Naive B cell (primary cell): ENCODE measurements at regions not wholly inside any gene's neighbourhood (a gene's known extent, or its start where the extent isn't known, plus 50 kb on each side); places are given as distances from the start of the nearest gene placed in this dataset.
"Not testable (repeated sequence)": the region's sequence is repeated elsewhere in the genome, so short reads cannot be mapped to it uniquely, and the experiment has no call there.

Experiments used
- ATAC-seq, 2 donors: fragments of 150-1000 bp; cut with Tn5 transposase; 2 replicates each; pipeline ENCODE4 v1.10.0; 2021; ENCODE audit warnings: low read depth in 2 of 2, mild to moderate bottlenecking in 2 of 2, moderate library complexity in 2 of 2
- DNase-seq: peaks from one replicate; pipeline ENCODE4 v3.0.0; 2022
- H3K27ac Mint-ChIP-seq, 6 donors: one replicate each; pipeline ENCODE4 v1.8.0; 2020 to 2022; ENCODE audit warnings: mild to moderate bottlenecking in 6 of 6, mixed read lengths in 6 of 6, moderate library complexity in 5 of 6, inconsistent platforms in 2 of 6
- H3K27me3 Mint-ChIP-seq, 3 donors: one replicate each; pipeline ENCODE4 v1.8.0; 2021 to 2022; ENCODE audit warnings: mixed read lengths in 3 of 3, mild to moderate bottlenecking in 1 of 3
- H3K36me3 Mint-ChIP-seq, 2 donors: one replicate each; pipeline ENCODE4 v1.8.0; 2020 to 2022; ENCODE audit warnings: mixed read lengths in 2 of 2, inconsistent platforms in 1 of 2, mild to moderate bottlenecking in 1 of 2
- H3K4me1 Mint-ChIP-seq, 3 donors: one replicate each; pipeline ENCODE4 v1.8.0; 2020 to 2022; ENCODE audit warnings: mixed read lengths in 3 of 3, inconsistent platforms in 1 of 3, mild to moderate bottlenecking in 1 of 3, moderate library complexity in 1 of 3
- H3K4me3 Mint-ChIP-seq, 8 donors: one replicate each; pipeline ENCODE4 v1.8.0; 2020 to 2022; ENCODE audit warnings: mild to moderate bottlenecking in 8 of 8, mixed read lengths in 8 of 8, moderate library complexity in 8 of 8, inconsistent platforms in 2 of 8
- H3K9me3 Mint-ChIP-seq, 7 donors: one replicate each; pipeline ENCODE4 v1.8.0; 2020 to 2022; ENCODE audit warnings: mixed read lengths in 7 of 7, mild to moderate bottlenecking in 5 of 7, inconsistent platforms in 2 of 7, moderate library complexity in 1 of 7

GRCh38 chr18:56284319-56284718 is 354.1 kb downstream of the TXNL1 start:
- Mint-ChIP-seq H3K27me3 (peaks cover 0 to 3% (median 0%) of the 10 kb centered on the region in 3 donors), H3K27ac (peak overlapping the region in 1 of 6 donors; percentile 70), H3K4me3 (no peak overlapping the region), H3K9me3 (peaks cover 5 to 19% (median 16%) of the 10 kb centered on the region in 7 donors), H3K36me3 (peaks cover 7 to 13% of the 10 kb centered on the region in 2 donors), H3K4me1 (peaks cover 10 to 14% (median 10%) of the 10 kb centered on the region in 3 donors)
- ATAC-seq (no peak), DNase-seq (no peak)

- no peak overlapping the region for H3K27ac Mint-ChIP-seq
- peaks cover 0 to 3% (median 0%) of the 10 kb centered on the region in 3 donors for H3K27me3 Mint-ChIP-seq
- H3K4me1 Mint-ChIP-seq: peaks cover 3 to 9% (median 6%) of the 10 kb centered on the region in 3 donors
- H3K9me3 Mint-ChIP-seq: peaks cover 11 to 28% (median 24%) of the 10 kb centered on the region in 7 donors
- peaks cover 15 to 20% of the 10 kb centered on the region in 2 donors for H3K36me3 Mint-ChIP-seq
- ATAC-seq: no peak
- H3K4me3 Mint-ChIP-seq: no peak overlapping the region
- DNase-seq: no peak
These were observed 355.1 kb downstream of the TXNL1 start for GRCh38 chr18:56283316-56283715.

- Mint-ChIP-seq H3K27ac (no peak overlapping the region), H3K9me3 (peaks cover 11 to 29% (median 24%) of the 10 kb centered on the region in 7 donors), H3K27me3 (peaks cover 0 to 3% (median 0%) of the 10 kb centered on the region in 3 donors), H3K4me3 (no peak overlapping the region), H3K36me3 (peaks cover 15 to 20% of the 10 kb centered on the region in 2 donors), H3K4me1 (peaks cover 6 to 9% (median 6%) of the 10 kb centered on the region in 3 donors)
- DNase-seq (no peak), ATAC-seq (no peak)
These were observed 355.9 kb downstream of the TXNL1 start for GRCh38 chr18:56282234-56283104.

- ATAC-seq, H3K27me3 Mint-ChIP-seq, DNase-seq, H3K4me3 Mint-ChIP-seq: not testable (repeated sequence)
- Mint-ChIP-seq H3K27ac (peak overlapping the region in 2 of 6 donors; percentile 33 to 73), H3K4me1 (peaks cover 13 to 25% (median 24%) of the 10 kb centered on the region in 3 donors), H3K9me3 (peaks cover 11 to 29% (median 24%) of the 10 kb centered on the region in 7 donors), H3K36me3 (peaks cover 15 to 20% of the 10 kb centered on the region in 2 donors)
These were observed 358.6 kb downstream of the TXNL1 start for GRCh38 chr18:56279816-56280215.

- Mint-ChIP-seq H3K36me3 (peaks cover 15 to 20% of the 10 kb centered on the region in 2 donors), H3K27ac (peak overlapping the region in 1 of 6 donors; percentile 67), H3K9me3 (peaks cover 11 to 29% (median 24%) of the 10 kb centered on the region in 7 donors), H3K4me1 (peaks cover 17 to 30% (median 29%) of the 10 kb centered on the region in 3 donors), H3K27me3 (no peaks in the 10 kb centered on the region), H3K4me3 (no peak overlapping the region)
- no peak for ATAC-seq
- no peak for DNase-seq
These were observed 359.9 kb downstream of the TXNL1 start for GRCh38 chr18:56278421-56279003.

GRCh38 chr18:56276466-56276865 is 361.9 kb downstream of the TXNL1 start:
- Mint-ChIP-seq H3K4me1 (peaks cover 20 to 37% (median 36%) of the 10 kb centered on the region in 3 donors), H3K27me3 (no peaks in the 10 kb centered on the region), H3K36me3 (peaks cover 15 to 20% of the 10 kb centered on the region in 2 donors), H3K4me3 (peak overlapping the region in 3 of 8 donors; percentile 33 to 70 (median 40)), H3K27ac (no peak overlapping the region), H3K9me3 (peaks cover 11 to 29% (median 24%) of the 10 kb centered on the region in 7 donors)
- DNase-seq (no peak), ATAC-seq (peak; percentile 40 to 60)

GRCh38 chr18:56273541-56274219 is 364.7 kb downstream of the TXNL1 start:
- H3K9me3 Mint-ChIP-seq: peaks cover under 1 to 10% (median 4%) of the 10 kb centered on the region in 7 donors
- ATAC-seq (no peak), DNase-seq (no peak)
- H3K4me1 Mint-ChIP-seq: peaks cover 21 to 37% (median 36%) of the 10 kb centered on the region in 3 donors
- peak overlapping the region in 1 of 8 donors; percentile 4 for H3K4me3 Mint-ChIP-seq
- peak overlapping the region in 1 of 6 donors; percentile 39 for H3K27ac Mint-ChIP-seq
- no peaks in the 10 kb centered on the region for H3K27me3 Mint-ChIP-seq
- H3K36me3 Mint-ChIP-seq: peaks cover 2% of the 10 kb centered on the region in 2 donors

- ATAC-seq (no peak), DNase-seq (no peak)
- no peaks in the 10 kb centered on the region for H3K36me3 Mint-ChIP-seq
- no peaks in the 10 kb centered on the region for H3K27me3 Mint-ChIP-seq
- no peak overlapping the region for H3K27ac Mint-ChIP-seq
- peaks cover 0 to 8% (median 0%) of the 10 kb centered on the region in 7 donors for H3K9me3 Mint-ChIP-seq
- H3K4me3 Mint-ChIP-seq: no peak overlapping the region
- peaks cover 40 to 51% (median 48%) of the 10 kb centered on the region in 3 donors for H3K4me1 Mint-ChIP-seq
These were observed 367.6 kb downstream of the TXNL1 start for GRCh38 chr18:56270671-56271250.

- Mint-ChIP-seq H3K36me3 (no peaks in the 10 kb centered on the region), H3K4me3 (no peak overlapping the region)
These were observed 368.4 kb downstream of the TXNL1 start for GRCh38 chr18:56269958-56270357.

GRCh38 chr18:56268952-56269351 is 369.4 kb downstream of the TXNL1 start:
- Mint-ChIP-seq H3K36me3 (no peaks in the 10 kb centered on the region), H3K4me1 (peaks cover 46 to 59% (median 54%) of the 10 kb centered on the region in 3 donors), H3K4me3 (no peak overlapping the region), H3K27ac (peak overlapping the region in 1 of 6 donors; percentile 26), H3K27me3 (no peaks in the 10 kb centered on the region), H3K9me3 (peaks cover 0 to 8% (median 0%) of the 10 kb centered on the region in 7 donors)
- DNase-seq: no peak
- ATAC-seq: no peak

More at GRCh38 chr18:56269958-56270357, 368.4 kb downstream of the TXNL1 start:
- no peak for DNase-seq
- Mint-ChIP-seq H3K27me3 (no peaks in the 10 kb centered on the region), H3K4me1 (peaks cover 46 to 54% (median 52%) of the 10 kb centered on the region in 3 donors), H3K9me3 (peaks cover 0 to 8% (median 0%) of the 10 kb centered on the region in 7 donors), H3K27ac (peak overlapping the region in 1 of 6 donors; percentile 39)
- ATAC-seq: no peak

GRCh38 chr18:56267334-56267733 is 371.1 kb downstream of the TXNL1 start:
- Mint-ChIP-seq H3K36me3 (no peaks in the 10 kb centered on the region), H3K4me1 (peaks cover 40 to 49% (median 42%) of the 10 kb centered on the region in 3 donors), H3K27ac (peak overlapping the region; percentile 56 to 94 (median 75)), H3K27me3 (no peaks in the 10 kb centered on the region), H3K4me3 (peak overlapping the region in 7 of 8 donors; percentile 48 to 86 (median 74)), H3K9me3 (peaks cover 0 to 8% (median 0%) of the 10 kb centered on the region in 7 donors)
- ATAC-seq (peak; percentile 94 to 96), DNase-seq (peak; percentile 59)

- peak overlapping the region in 3 of 8 donors; percentile 39 to 44 (median 41) for H3K4me3 Mint-ChIP-seq
- peak; percentile 98 for ATAC-seq
- peak; percentile 58 for DNase-seq
- peaks cover 0 to 4% (median 2%) of the 10 kb centered on the region in 7 donors for H3K9me3 Mint-ChIP-seq
- peaks cover 5 to 7% of the 10 kb centered on the region in 2 donors for H3K36me3 Mint-ChIP-seq
- peak overlapping the region; percentile 10 to 93 (median 68) for H3K27ac Mint-ChIP-seq
- peaks cover 13 to 17% (median 16%) of the 10 kb centered on the region in 3 donors for H3K4me1 Mint-ChIP-seq
- no peaks in the 10 kb centered on the region for H3K27me3 Mint-ChIP-seq
These were observed 380.2 kb downstream of the TXNL1 start for GRCh38 chr18:56258178-56258577.
